ENCODE measurements at regions not wholly inside any gene's neighbourhood (a gene's known extent, or its start where the extent isn't known, plus 50 kb on each side); places are given as distances from the start of the nearest gene placed in this dataset.

DNA sequence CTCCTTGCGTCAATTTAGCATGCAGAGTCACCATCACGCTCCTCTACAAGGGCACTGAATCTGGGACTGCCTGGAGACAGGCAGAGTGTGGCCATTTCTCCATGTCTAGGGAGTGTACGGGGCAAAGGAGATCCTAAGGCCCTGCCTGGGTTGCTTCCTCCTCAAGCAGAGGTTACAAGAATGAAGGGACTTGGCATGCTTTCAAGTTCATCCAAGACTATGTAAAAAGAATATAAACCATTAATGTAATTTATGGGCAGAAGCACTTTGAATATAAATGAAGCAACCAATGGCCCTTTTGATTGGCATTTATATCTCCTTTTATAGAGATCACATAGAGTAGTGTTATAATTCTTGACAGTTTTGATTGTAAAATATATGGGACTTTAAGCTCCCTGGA, 137.5 kb downstream of the BTBD3 start:
- Histone ChIP-seq H3K27ac (ENCODE audit: low read depth, low read length) (no peak overlapping the region), H3K9me3 (ENCODE audit: low read length) (no peaks in the 10 kb centered on the region), H3K9ac (ENCODE audit: low read length) (no peak overlapping the region), H3K4me1 (ENCODE audit: insufficient read depth, low read length) (no peaks in the 10 kb centered on the region), H3K27me3 (ENCODE audit: control insufficient read depth in 1 of 2, insufficient read depth in 2 of 2, low read length in 2 of 2) (no peaks in the 10 kb centered on the region), H3K4me3 (ENCODE audit: low read depth in 1 of 2, low read length in 2 of 2) (no peak overlapping the region), H3K36me3 (ENCODE audit: insufficient read depth, low read length) (no peaks in the 10 kb centered on the region)

DNA sequence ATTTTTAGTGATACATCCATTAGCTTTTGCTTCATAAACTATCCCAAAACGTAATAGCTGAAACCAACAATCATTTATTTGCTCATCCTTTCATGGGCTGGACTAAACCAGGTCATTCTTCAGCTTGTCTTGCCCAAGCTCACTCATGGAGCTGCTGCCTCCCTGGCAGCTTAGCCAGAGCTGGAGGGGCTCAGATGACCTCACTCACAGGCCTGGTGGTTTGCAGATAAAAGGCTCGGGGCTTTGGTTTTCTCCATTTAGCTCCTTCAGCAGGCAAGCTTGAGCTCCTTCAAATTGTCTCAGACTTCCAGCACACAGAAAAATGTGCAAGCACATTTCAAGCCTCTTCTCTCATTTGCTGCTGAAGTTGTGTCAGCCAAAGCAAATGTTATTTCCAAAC, 139.1 kb downstream of the BTBD3 start:
- H3K4me3 ChIP-seq (ENCODE audit: low read depth in 1 of 2, low read length in 2 of 2), result no peak overlapping the region
- no peak overlapping the region for H3K27ac ChIP-seq (ENCODE audit: low read depth, low read length)
- no peaks in the 10 kb centered on the region for H3K27me3 ChIP-seq (ENCODE audit: control insufficient read depth in 1 of 2, insufficient read depth in 2 of 2, low read length in 2 of 2)
- no peaks in the 10 kb centered on the region for H3K4me1 ChIP-seq (ENCODE audit: insufficient read depth, low read length)
- no peak overlapping the region for H3K9ac ChIP-seq (ENCODE audit: low read length)
- no peaks in the 10 kb centered on the region for H3K36me3 ChIP-seq (ENCODE audit: insufficient read depth, low read length)
- H3K9me3 ChIP-seq (ENCODE audit: low read length), result no peaks in the 10 kb centered on the region

DNA sequence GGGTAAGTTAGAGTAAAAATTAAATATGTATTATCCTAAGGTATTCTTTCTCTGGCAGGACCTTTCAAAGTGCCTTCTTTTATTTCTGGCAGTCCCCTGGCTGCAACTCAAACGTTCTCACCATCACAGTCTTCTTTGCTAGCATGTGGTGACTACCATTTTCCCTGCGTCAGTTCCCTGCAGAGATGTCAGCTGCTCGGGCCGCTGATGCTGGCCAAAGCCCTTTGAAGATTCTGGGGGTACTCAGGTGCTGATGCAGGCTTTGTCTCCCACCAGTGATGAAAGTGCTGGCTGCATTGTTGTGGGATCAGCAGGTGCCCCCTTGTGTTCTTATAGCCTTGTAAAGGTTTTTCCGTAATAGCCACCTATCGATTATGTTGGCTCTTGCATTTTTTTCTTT, 140.1 kb downstream of the BTBD3 start:
- Histone ChIP-seq H3K9me3 (ENCODE audit: low read length) (no peaks in the 10 kb centered on the region), H3K36me3 (ENCODE audit: insufficient read depth, low read length) (no peaks in the 10 kb centered on the region), H3K27me3 (ENCODE audit: control insufficient read depth in 1 of 2, insufficient read depth in 2 of 2, low read length in 2 of 2) (no peaks in the 10 kb centered on the region), H3K9ac (ENCODE audit: low read length) (no peak overlapping the region), H3K27ac (ENCODE audit: low read depth, low read length) (no peak overlapping the region), H3K4me1 (ENCODE audit: insufficient read depth, low read length) (no peaks in the 10 kb centered on the region), H3K4me3 (ENCODE audit: low read depth in 1 of 2, low read length in 2 of 2) (no peak overlapping the region)

- H3K36me3 ChIP-seq (ENCODE audit: insufficient read depth, low read length), result no peaks in the 10 kb centered on the region
- no peaks in the 10 kb centered on the region for H3K9me3 ChIP-seq (ENCODE audit: low read length)
- no peaks in the 10 kb centered on the region for H3K27me3 ChIP-seq (ENCODE audit: control insufficient read depth in 1 of 2, insufficient read depth in 2 of 2, low read length in 2 of 2)
- H3K9ac ChIP-seq (ENCODE audit: low read length), result no peak overlapping the region
- no peak overlapping the region for H3K4me3 ChIP-seq (ENCODE audit: low read depth in 1 of 2, low read length in 2 of 2)
- H3K27ac ChIP-seq (ENCODE audit: low read depth, low read length), result no peak overlapping the region
- H3K4me1 ChIP-seq (ENCODE audit: insufficient read depth, low read length), result no peaks in the 10 kb centered on the region
Measured at GRCh38 chr20:12058216-12058615, 140.5 kb downstream of the BTBD3 start.

DNA sequence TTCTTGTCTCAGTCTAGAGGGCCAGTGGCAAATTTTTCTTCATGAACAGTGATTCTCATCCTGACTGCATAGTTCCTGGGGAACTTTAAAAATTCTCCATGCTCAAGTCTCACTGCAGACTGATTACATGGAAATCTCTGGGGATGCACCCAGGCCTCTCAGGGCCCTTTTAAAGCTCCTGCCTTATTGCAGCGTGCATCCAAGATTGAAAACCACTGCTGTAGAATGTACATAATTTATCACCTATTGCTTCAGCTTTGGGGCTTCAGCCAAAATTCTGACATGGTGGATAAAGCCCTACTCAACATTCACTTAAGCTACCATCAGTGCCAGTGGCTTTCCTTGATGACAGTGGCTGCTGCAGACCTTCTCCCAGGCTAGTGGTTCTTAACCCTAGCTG, 143.8 kb downstream of the BTBD3 start:
- no peaks in the 10 kb centered on the region for H3K36me3 ChIP-seq (ENCODE audit: insufficient read depth, low read length)
- H3K27me3 ChIP-seq (ENCODE audit: control insufficient read depth in 1 of 2, insufficient read depth in 2 of 2, low read length in 2 of 2), result no peaks in the 10 kb centered on the region
- H3K9ac ChIP-seq (ENCODE audit: low read length), result no peak overlapping the region
- H3K9me3 ChIP-seq (ENCODE audit: low read length), result no peaks in the 10 kb centered on the region
- H3K4me3 ChIP-seq (ENCODE audit: low read depth in 1 of 2, low read length in 2 of 2), result no peak overlapping the region
- no peaks in the 10 kb centered on the region for H3K4me1 ChIP-seq (ENCODE audit: insufficient read depth, low read length)
- no peak overlapping the region for H3K27ac ChIP-seq (ENCODE audit: low read depth, low read length)

GRCh38 chr20:12063106-12063684, 145.5 kb downstream of the BTBD3 start:
- Histone ChIP-seq H3K36me3 (ENCODE audit: insufficient read depth, low read length) (no peaks in the 10 kb centered on the region), H3K4me3 (ENCODE audit: low read depth in 1 of 2, low read length in 2 of 2) (no peak overlapping the region), H3K9me3 (ENCODE audit: low read length) (no peaks in the 10 kb centered on the region), H3K4me1 (ENCODE audit: insufficient read depth, low read length) (no peaks in the 10 kb centered on the region), H3K27ac (ENCODE audit: low read depth, low read length) (no peak overlapping the region), H3K9ac (ENCODE audit: low read length) (no peak overlapping the region), H3K27me3 (ENCODE audit: control insufficient read depth in 1 of 2, insufficient read depth in 2 of 2, low read length in 2 of 2) (no peaks in the 10 kb centered on the region)

DNA sequence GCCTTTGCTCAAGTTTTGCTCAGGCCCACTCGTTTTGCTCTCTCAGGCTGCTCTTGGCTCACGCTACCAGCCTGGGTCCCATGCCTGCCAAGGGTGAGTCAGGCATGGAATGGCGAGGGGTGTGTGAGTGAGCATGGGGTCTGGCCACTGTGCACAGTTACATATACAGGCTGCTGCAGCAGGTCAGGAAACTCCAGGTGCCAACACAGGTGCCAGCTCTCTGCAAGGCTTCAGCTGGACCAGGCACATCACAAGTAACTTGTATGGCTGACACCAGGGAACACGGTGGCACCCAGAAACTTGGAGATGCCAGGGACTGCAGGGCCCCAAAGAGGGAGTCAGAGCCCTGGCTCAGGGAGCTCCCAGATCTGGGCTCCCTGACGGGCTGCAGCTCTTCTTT, 146.8 kb downstream of the BTBD3 start:
- Histone ChIP-seq H3K4me1 (ENCODE audit: insufficient read depth, low read length) (no peaks in the 10 kb centered on the region), H3K27ac (ENCODE audit: low read depth, low read length) (no peak overlapping the region), H3K27me3 (ENCODE audit: control insufficient read depth in 1 of 2, insufficient read depth in 2 of 2, low read length in 2 of 2) (no peaks in the 10 kb centered on the region), H3K9me3 (ENCODE audit: low read length) (no peaks in the 10 kb centered on the region), H3K36me3 (ENCODE audit: insufficient read depth, low read length) (no peaks in the 10 kb centered on the region), H3K9ac (ENCODE audit: low read length) (no peak overlapping the region), H3K4me3 (ENCODE audit: low read depth in 1 of 2, low read length in 2 of 2) (no peak overlapping the region)

GRCh38 chr20:12067686-12068085, 150.0 kb downstream of the BTBD3 start:
- Histone ChIP-seq H3K9me3 (ENCODE audit: low read length) (no peaks in the 10 kb centered on the region), H3K27me3 (ENCODE audit: control insufficient read depth in 1 of 2, insufficient read depth in 2 of 2, low read length in 2 of 2) (no peaks in the 10 kb centered on the region), H3K27ac (ENCODE audit: low read depth, low read length) (no peak overlapping the region), H3K4me3 (ENCODE audit: low read depth in 1 of 2, low read length in 2 of 2) (no peak overlapping the region), H3K36me3 (ENCODE audit: insufficient read depth, low read length) (no peaks in the 10 kb centered on the region), H3K9ac (ENCODE audit: low read length) (no peak overlapping the region), H3K4me1 (ENCODE audit: insufficient read depth, low read length) (no peaks in the 10 kb centered on the region)

DNA sequence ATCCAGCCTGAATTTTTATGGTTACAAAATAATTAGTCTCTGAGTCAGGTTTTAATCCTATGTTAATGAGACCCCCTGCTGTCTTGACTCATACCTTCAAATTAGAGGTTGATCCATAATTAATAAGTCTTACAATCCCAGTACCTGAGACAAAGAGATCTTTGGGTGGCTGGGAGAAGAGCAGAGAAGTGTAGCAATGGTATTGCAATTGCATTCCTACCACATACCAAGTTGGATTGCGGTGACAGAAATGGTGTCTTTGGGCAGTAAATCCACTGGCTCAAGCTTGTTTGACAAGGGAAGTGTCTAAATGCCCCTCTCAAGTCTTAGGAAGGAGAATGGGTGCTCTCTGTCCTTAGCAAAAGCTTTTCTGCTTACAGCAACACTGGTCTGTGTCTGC, 150.4 kb downstream of the BTBD3 start:
- Histone ChIP-seq H3K27me3 (ENCODE audit: control insufficient read depth in 1 of 2, insufficient read depth in 2 of 2, low read length in 2 of 2) (no peaks in the 10 kb centered on the region), H3K9me3 (ENCODE audit: low read length) (no peaks in the 10 kb centered on the region), H3K9ac (ENCODE audit: low read length) (no peak overlapping the region), H3K4me3 (ENCODE audit: low read depth in 1 of 2, low read length in 2 of 2) (no peak overlapping the region), H3K4me1 (ENCODE audit: insufficient read depth, low read length) (no peaks in the 10 kb centered on the region), H3K27ac (ENCODE audit: low read depth, low read length) (no peak overlapping the region), H3K36me3 (ENCODE audit: insufficient read depth, low read length) (no peaks in the 10 kb centered on the region)

- no peak overlapping the region for H3K9ac ChIP-seq (ENCODE audit: low read length)
- no peaks in the 10 kb centered on the region for H3K9me3 ChIP-seq (ENCODE audit: low read length)
- H3K27me3 ChIP-seq (ENCODE audit: control insufficient read depth in 1 of 2, insufficient read depth in 2 of 2, low read length in 2 of 2), result no peaks in the 10 kb centered on the region
- H3K4me1 ChIP-seq (ENCODE audit: insufficient read depth, low read length), result no peaks in the 10 kb centered on the region
- H3K27ac ChIP-seq (ENCODE audit: low read depth, low read length), result no peak overlapping the region
- no peak overlapping the region for H3K4me3 ChIP-seq (ENCODE audit: low read depth in 1 of 2, low read length in 2 of 2)
- no peaks in the 10 kb centered on the region for H3K36me3 ChIP-seq (ENCODE audit: insufficient read depth, low read length)
Measured at GRCh38 chr20:12069181-12069580, 151.5 kb downstream of the BTBD3 start.

GRCh38 chr20:12072221-12072953, 154.7 kb downstream of the BTBD3 start:
- H3K36me3 ChIP-seq (ENCODE audit: insufficient read depth, low read length), result no peaks in the 10 kb centered on the region
- H3K9ac ChIP-seq (ENCODE audit: low read length), result no peak overlapping the region
- no peaks in the 10 kb centered on the region for H3K9me3 ChIP-seq (ENCODE audit: low read length)
- H3K27me3 ChIP-seq (ENCODE audit: control insufficient read depth in 1 of 2, insufficient read depth in 2 of 2, low read length in 2 of 2), result no peaks in the 10 kb centered on the region
- no peaks in the 10 kb centered on the region for H3K4me1 ChIP-seq (ENCODE audit: insufficient read depth, low read length)
- no peak overlapping the region for H3K4me3 ChIP-seq (ENCODE audit: low read depth in 1 of 2, low read length in 2 of 2)
- no peak overlapping the region for H3K27ac ChIP-seq (ENCODE audit: low read depth, low read length)

DNA sequence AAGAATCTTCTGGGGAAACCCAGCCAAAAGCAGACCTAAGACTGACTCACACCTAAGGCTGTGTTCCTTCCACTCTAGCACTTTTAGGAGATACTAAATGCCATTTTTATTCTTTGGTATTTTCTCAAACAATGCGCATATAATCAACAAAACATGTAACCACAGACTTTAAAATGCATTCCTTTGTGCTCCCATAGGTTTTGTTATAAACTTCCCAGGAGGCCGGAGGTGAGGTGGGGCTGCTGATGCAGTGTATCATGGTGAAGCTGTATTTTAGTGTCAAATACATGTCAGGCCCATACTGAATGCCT, 155.2 kb downstream of the BTBD3 start:
- H3K27ac ChIP-seq (ENCODE audit: low read depth, low read length), result no peak overlapping the region
- H3K9me3 ChIP-seq (ENCODE audit: low read length), result no peaks in the 10 kb centered on the region
- H3K4me1 ChIP-seq (ENCODE audit: insufficient read depth, low read length), result no peaks in the 10 kb centered on the region
- H3K4me3 ChIP-seq (ENCODE audit: low read depth in 1 of 2, low read length in 2 of 2), result no peak overlapping the region
- H3K27me3 ChIP-seq (ENCODE audit: control insufficient read depth in 1 of 2, insufficient read depth in 2 of 2, low read length in 2 of 2), result no peaks in the 10 kb centered on the region
- H3K9ac ChIP-seq (ENCODE audit: low read length), result no peak overlapping the region
- no peaks in the 10 kb centered on the region for H3K36me3 ChIP-seq (ENCODE audit: insufficient read depth, low read length)

Data from muscle layer of colon (tissue), 2 donors.